ENCODE measurements at regions not wholly inside any gene's neighbourhood (a gene's known extent, or its start where the extent isn't known, plus 50 kb on each side); places are given as distances from the start of the nearest gene placed in this dataset.
"Not testable (repeated sequence)": the region's sequence is repeated elsewhere in the genome, so short reads cannot be mapped to it uniquely, and the experiment has no call there.

GRCh38 chr7:35961260-35961659, 160.4 kb downstream of the SEPTIN7 start:
- in situ Hi-C loops (cut with MboI; ENCODE audit: low pct_unique_long_range_greater_than_20kb, low sequenced_read_pairs), result not testable (repeated sequence)

GRCh38 chr7:35962607-35963006, 161.8 kb downstream of the SEPTIN7 start:
- DNase-seq; in situ Hi-C loops (cut with MboI; ENCODE audit: low pct_unique_long_range_greater_than_20kb, low sequenced_read_pairs): not testable (repeated sequence)

More at GRCh38 chr7:35961260-35961659, 160.4 kb downstream of the SEPTIN7 start:
- DNase-seq, result not testable (repeated sequence)

- no peak for DNase-seq
- in situ Hi-C loops (cut with MboI; ENCODE audit: low pct_unique_long_range_greater_than_20kb, low sequenced_read_pairs), result no loop called here
Measured at GRCh38 chr7:35967366-35968139, 166.7 kb downstream of the SEPTIN7 start.

- in situ Hi-C loops (cut with MboI; ENCODE audit: low pct_unique_long_range_greater_than_20kb, low sequenced_read_pairs), result no loop called here
- DNase-seq, result no peak
Measured at GRCh38 chr7:35968140-35968940, 167.5 kb downstream of the SEPTIN7 start.

- in situ Hi-C loops (cut with MboI; ENCODE audit: low pct_unique_long_range_greater_than_20kb, low sequenced_read_pairs), result no loop called here
- no peak for DNase-seq
Measured at GRCh38 chr7:35969066-35969465, 168.2 kb downstream of the SEPTIN7 start.

- in situ Hi-C loops (cut with MboI; ENCODE audit: low pct_unique_long_range_greater_than_20kb, low sequenced_read_pairs), result no loop called here
- DNase-seq, result no peak
Measured at GRCh38 chr7:35970458-35970857, 169.6 kb downstream of the SEPTIN7 start.

GRCh38 chr7:35971133-35971891, 170.5 kb downstream of the SEPTIN7 start:
- no peak for DNase-seq
- in situ Hi-C loops (cut with MboI; ENCODE audit: low pct_unique_long_range_greater_than_20kb, low sequenced_read_pairs), result no loop called here

GRCh38 chr7:35975851-35976454, 175.1 kb downstream of the SEPTIN7 start:
- peak; percentile 72 for DNase-seq
- in situ Hi-C loops (cut with MboI; ENCODE audit: low pct_unique_long_range_greater_than_20kb, low sequenced_read_pairs), result no loop called here

- DNase-seq; in situ Hi-C loops (cut with MboI; ENCODE audit: low pct_unique_long_range_greater_than_20kb, low sequenced_read_pairs): not testable (repeated sequence)
Measured at GRCh38 chr7:35978816-35979640, 174.0 kb upstream of the EEPD1 start.

GRCh38 chr7:35982600-35982999, 170.5 kb upstream of the EEPD1 start:
- in situ Hi-C loops (cut with MboI; ENCODE audit: low pct_unique_long_range_greater_than_20kb, low sequenced_read_pairs), result loop anchor here (10.0 kb wide), 1 partner anchor 332 kb away; no protein-coding TSS in a partner anchor
- DNase-seq, result no peak

GRCh38 chr7:35983626-35984025, 169.4 kb upstream of the EEPD1 start:
- in situ Hi-C loops (cut with MboI; ENCODE audit: low pct_unique_long_range_greater_than_20kb, low sequenced_read_pairs), result loop anchor here (10.0 kb wide), 1 partner anchor 331 kb away; no protein-coding TSS in a partner anchor
- no peak for DNase-seq

- peak; percentile 73 for DNase-seq
- in situ Hi-C loops (cut with MboI; ENCODE audit: low pct_unique_long_range_greater_than_20kb, low sequenced_read_pairs), result loop anchor here (10.0 kb wide), 1 partner anchor 330 kb away; no protein-coding TSS in a partner anchor
Measured at GRCh38 chr7:35985126-35985754, 167.8 kb upstream of the EEPD1 start.

- in situ Hi-C loops (cut with MboI; ENCODE audit: low pct_unique_long_range_greater_than_20kb, low sequenced_read_pairs), result loop anchor here (10.0 kb wide), 1 partner anchor 328 kb away; no protein-coding TSS in a partner anchor
- DNase-seq, result no peak
Measured at GRCh38 chr7:35987016-35987415, 166.0 kb upstream of the EEPD1 start.

- in situ Hi-C loops (cut with MboI; ENCODE audit: low pct_unique_long_range_greater_than_20kb, low sequenced_read_pairs), result loop anchor here (10.0 kb wide), 1 partner anchor 327 kb away; no protein-coding TSS in a partner anchor
- DNase-seq, result no peak
Measured at GRCh38 chr7:35988105-35988504, 164.9 kb upstream of the EEPD1 start.

- in situ Hi-C loops (cut with MboI; ENCODE audit: low pct_unique_long_range_greater_than_20kb, low sequenced_read_pairs), result loop anchor here (10.0 kb wide), 1 partner anchor 326 kb away; no protein-coding TSS in a partner anchor
- DNase-seq, result no peak
Measured at GRCh38 chr7:35988818-35989217, 164.2 kb upstream of the EEPD1 start.

- no peak for DNase-seq
- in situ Hi-C loops (cut with MboI; ENCODE audit: low pct_unique_long_range_greater_than_20kb, low sequenced_read_pairs), result no loop called here
Measured at GRCh38 chr7:35991511-35992232, 161.4 kb upstream of the EEPD1 start.

- in situ Hi-C loops (cut with MboI; ENCODE audit: low pct_unique_long_range_greater_than_20kb, low sequenced_read_pairs), result no loop called here
- no peak for DNase-seq
Measured at GRCh38 chr7:35992436-35992835, 160.6 kb upstream of the EEPD1 start.
